Esophagus muscularis mucosa (tissue), 3 donors: ENCODE measurements at regions not wholly inside any gene's neighbourhood (a gene's known extent, or its start where the extent isn't known, plus 50 kb on each side); places are given as distances from the start of the nearest gene placed in this dataset.

Experiments
- CTCF ChIP-seq, 3 experiments: fragments of 200-600 bp in 2 of 3; fragments of 450-650 bp in 1 of 3; sonication (generic) in 2 of 3; IDR thresholded peaks; one replicate each; pipeline ENCODE4 v1.5.1; 2017 to 2019; ENCODE audit warnings: antibody characterized with exemption in 3 of 3, mild to moderate bottlenecking in 2 of 3, moderate library complexity in 1 of 3
- POLR2AphosphoS5 ChIP-seq, 2 donors: sonication (generic); formaldehyde crosslinking; IDR thresholded peaks; one replicate each; pipeline ENCODE4 v1.6.1; 2017; ENCODE audit warnings: antibody characterized with exemption in 2 of 2

- TF ChIP-seq CTCF (IDR thresholded peaks at IDR 0.05) (no peak), POLR2AphosphoS5 (IDR thresholded peaks at IDR 0.05) (no peak)
Measured at GRCh38 chr3:30073040-30073439, 533.4 kb upstream of the TGFBR2 start.
